Mononuclear cell (primary cell): ENCODE measurements at regions not wholly inside any gene's neighbourhood (a gene's known extent, or its start where the extent isn't known, plus 50 kb on each side); places are given as distances from the start of the nearest gene placed in this dataset.

ENCODE experiments used
- H3K27me3 ChIP-seq: 2 replicates; pipeline ENCODE4 v1.6.0; 2011; ENCODE audit warnings: low read length, control low read depth; ENCODE audit not compliant: insufficient read depth
- H3K4me1 ChIP-seq: 2 replicates; pipeline ENCODE4 v1.5.1; 2011; ENCODE audit warnings: mild to moderate bottlenecking, low read length, control low read depth; ENCODE audit not compliant: insufficient read depth
- H3K4me3 ChIP-seq: 2 replicates; pipeline ENCODE4 v1.5.1; 2011; ENCODE audit warnings: mild to moderate bottlenecking, low read length, moderate library complexity
- H3K9me3 ChIP-seq: 2 replicates; pipeline ENCODE4 v1.5.1; 2011; ENCODE audit warnings: low read depth, mild to moderate bottlenecking, control low read depth, low read length

- no peaks in the 10 kb centered on the region for H3K4me1 ChIP-seq
- H3K9me3 ChIP-seq, result no peaks in the 10 kb centered on the region
- H3K4me3 ChIP-seq, result no peak overlapping the region
- no peaks in the 10 kb centered on the region for H3K27me3 ChIP-seq
Measured at GRCh38 chr6:43847741-43848630, 78.0 kb downstream of the VEGFA start.

- Histone ChIP-seq H3K9me3 (no peaks in the 10 kb centered on the region), H3K4me3 (no peak overlapping the region), H3K27me3 (no peaks in the 10 kb centered on the region), H3K4me1 (no peaks in the 10 kb centered on the region)
Measured at GRCh38 chr6:43846556-43846955, 76.5 kb downstream of the VEGFA start.

GRCh38 chr6:43845646-43846045 is 75.6 kb downstream of the VEGFA start:
- Histone ChIP-seq H3K27me3 (no peaks in the 10 kb centered on the region), H3K9me3 (no peaks in the 10 kb centered on the region), H3K4me3 (no peak overlapping the region), H3K4me1 (no peaks in the 10 kb centered on the region)

- Histone ChIP-seq H3K27me3 (no peaks in the 10 kb centered on the region), H3K4me3 (no peak overlapping the region), H3K4me1 (peaks cover 7% of the 10 kb centered on the region), H3K9me3 (no peaks in the 10 kb centered on the region)
Measured at GRCh38 chr6:43843669-43844171, 73.7 kb downstream of the VEGFA start.

GRCh38 chr6:43843097-43843645 is 73.2 kb downstream of the VEGFA start:
- Histone ChIP-seq H3K4me3 (no peak overlapping the region), H3K27me3 (no peaks in the 10 kb centered on the region), H3K4me1 (peaks cover 12% of the 10 kb centered on the region), H3K9me3 (no peaks in the 10 kb centered on the region)

- Histone ChIP-seq H3K4me1 (peaks cover 17% of the 10 kb centered on the region), H3K27me3 (no peaks in the 10 kb centered on the region), H3K9me3 (no peaks in the 10 kb centered on the region), H3K4me3 (no peak overlapping the region)
Measured at GRCh38 chr6:43842231-43842794, 72.3 kb downstream of the VEGFA start.

- no peaks in the 10 kb centered on the region for H3K27me3 ChIP-seq
- no peak overlapping the region for H3K4me3 ChIP-seq
- H3K4me1 ChIP-seq, result peaks cover 17% of the 10 kb centered on the region
- H3K9me3 ChIP-seq, result no peaks in the 10 kb centered on the region
Measured at GRCh38 chr6:43840490-43841218, 70.6 kb downstream of the VEGFA start.

- Histone ChIP-seq H3K4me3 (no peak overlapping the region), H3K4me1 (peaks cover 17% of the 10 kb centered on the region), H3K27me3 (no peaks in the 10 kb centered on the region), H3K9me3 (no peaks in the 10 kb centered on the region)
Measured at GRCh38 chr6:43838276-43839036, 68.4 kb downstream of the VEGFA start.

- Histone ChIP-seq H3K4me1 (peaks cover 17% of the 10 kb centered on the region), H3K27me3 (no peaks in the 10 kb centered on the region)
Measured at GRCh38 chr6:43837507-43837906, 67.5 kb downstream of the VEGFA start.

GRCh38 chr6:43836507-43837240 is 66.7 kb downstream of the VEGFA start:
- H3K4me3 ChIP-seq, result no peak overlapping the region
- no peaks in the 10 kb centered on the region for H3K9me3 ChIP-seq
- no peaks in the 10 kb centered on the region for H3K27me3 ChIP-seq
- H3K4me1 ChIP-seq, result peaks cover 17% of the 10 kb centered on the region

More at GRCh38 chr6:43837507-43837906, 67.5 kb downstream of the VEGFA start:
- Histone ChIP-seq H3K9me3 (no peaks in the 10 kb centered on the region), H3K4me3 (no peak overlapping the region)
